SH-SY5Y (cell line): ENCODE measurements at regions not wholly inside any gene's neighbourhood (a gene's known extent, or its start where the extent isn't known, plus 50 kb on each side); places are given as distances from the start of the nearest gene placed in this dataset.

Source experiments
- GATA2 ChIP-seq: IDR thresholded peaks from 2 replicates; pipeline ENCODE4 v1.6.1; 2011; ENCODE audit warnings: mild to moderate bottlenecking, low read depth, low read length
- GATA3 ChIP-seq: IDR thresholded peaks from 2 replicates; pipeline ENCODE4 v1.6.1; 2011; ENCODE audit warnings: low read depth, mild to moderate bottlenecking, low read length, moderate library complexity

GRCh38 chr7:69515495-69516212 is 82.6 kb upstream of the AUTS2 start:
- no peak for TF ChIP-seq GATA3
- no peak for TF ChIP-seq GATA2
